ENCODE measurements at regions not wholly inside any gene's neighbourhood (a gene's known extent, or its start where the extent isn't known, plus 50 kb on each side); places are given as distances from the start of the nearest gene placed in this dataset.

DNA sequence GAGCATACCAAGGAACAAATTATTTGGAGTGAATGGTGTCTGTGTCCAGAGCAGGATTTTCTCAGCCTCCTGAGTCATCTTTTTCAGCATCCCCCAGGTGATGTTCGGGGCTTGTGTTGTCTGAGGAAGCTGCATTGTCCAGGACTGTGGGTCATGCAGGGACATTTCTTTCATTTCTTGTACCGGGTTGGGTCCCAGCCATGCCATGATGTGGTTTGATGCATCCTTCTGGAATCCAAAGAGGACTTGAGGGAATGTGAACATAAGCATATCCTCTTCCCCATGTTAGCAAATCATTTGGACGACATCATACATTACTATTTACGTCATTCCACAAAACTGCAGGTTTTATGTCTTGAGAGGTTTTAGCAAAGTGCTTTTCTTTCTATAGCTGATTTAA lies 797.8 kb downstream of the CCDC85A start:
- no peak for TF ChIP-seq EZH2 (IDR thresholded peaks at IDR 0.05)
- TF ChIP-seq, protein P1, sequence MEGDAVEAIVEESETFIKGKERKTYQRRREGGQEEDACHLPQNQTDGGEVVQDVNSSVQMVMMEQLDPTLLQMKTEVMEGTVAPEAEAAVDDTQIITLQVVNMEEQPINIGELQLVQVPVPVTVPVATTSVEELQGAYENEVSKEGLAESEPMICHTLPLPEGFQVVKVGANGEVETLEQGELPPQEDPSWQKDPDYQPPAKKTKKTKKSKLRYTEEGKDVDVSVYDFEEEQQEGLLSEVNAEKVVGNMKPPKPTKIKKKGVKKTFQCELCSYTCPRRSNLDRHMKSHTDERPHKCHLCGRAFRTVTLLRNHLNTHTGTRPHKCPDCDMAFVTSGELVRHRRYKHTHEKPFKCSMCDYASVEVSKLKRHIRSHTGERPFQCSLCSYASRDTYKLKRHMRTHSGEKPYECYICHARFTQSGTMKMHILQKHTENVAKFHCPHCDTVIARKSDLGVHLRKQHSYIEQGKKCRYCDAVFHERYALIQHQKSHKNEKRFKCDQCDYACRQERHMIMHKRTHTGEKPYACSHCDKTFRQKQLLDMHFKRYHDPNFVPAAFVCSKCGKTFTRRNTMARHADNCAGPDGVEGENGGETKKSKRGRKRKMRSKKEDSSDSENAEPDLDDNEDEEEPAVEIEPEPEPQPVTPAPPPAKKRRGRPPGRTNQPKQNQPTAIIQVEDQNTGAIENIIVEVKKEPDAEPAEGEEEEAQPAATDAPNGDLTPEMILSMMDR (IDR thresholded peaks at IDR 0.05), result no peak
